ENCODE measurements at regions not wholly inside any gene's neighbourhood (a gene's known extent, or its start where the extent isn't known, plus 50 kb on each side); places are given as distances from the start of the nearest gene placed in this dataset.

GRCh38 chr21:28339403-28339802, 653.3 kb downstream of the LTN1 start:
- H3K4me3 Mint-ChIP-seq = no peak overlapping the region
- ChIA-PET CTCF (interaction anchor here (0.5 to 3.5 kb wide), 3 partner anchors 406 to 914 kb away, joined by 3 to 26 read pairs (median 4); no protein-coding TSS in a partner anchor), POLR2A (no interaction called here)
- DNase-seq (ENCODE audit: low spot score) (no peak), ATAC-seq (no peak)
- H3K27ac Mint-ChIP-seq = no peak overlapping the region
- no peaks in the 10 kb centered on the region for H3K27me3 Mint-ChIP-seq (ENCODE audit: low read depth)
- peaks cover 5% of the 10 kb centered on the region for H3K9me3 Mint-ChIP-seq
- H3K36me3 Mint-ChIP-seq = no peaks in the 10 kb centered on the region
- peaks cover 3% of the 10 kb centered on the region; the same call in 1 of the 2 replicates for H3K4me1 Mint-ChIP-seq
- TF ChIP-seq RORB (CRISPR knock-in tag; IDR thresholded peaks at IDR 0.05) (no peak), TP53 (CRISPR knock-in tag; IDR thresholded peaks at IDR 0.05) (no peak), CREB1 (CRISPR knock-in tag; IDR thresholded peaks at IDR 0.05) (no peak)

DNA sequence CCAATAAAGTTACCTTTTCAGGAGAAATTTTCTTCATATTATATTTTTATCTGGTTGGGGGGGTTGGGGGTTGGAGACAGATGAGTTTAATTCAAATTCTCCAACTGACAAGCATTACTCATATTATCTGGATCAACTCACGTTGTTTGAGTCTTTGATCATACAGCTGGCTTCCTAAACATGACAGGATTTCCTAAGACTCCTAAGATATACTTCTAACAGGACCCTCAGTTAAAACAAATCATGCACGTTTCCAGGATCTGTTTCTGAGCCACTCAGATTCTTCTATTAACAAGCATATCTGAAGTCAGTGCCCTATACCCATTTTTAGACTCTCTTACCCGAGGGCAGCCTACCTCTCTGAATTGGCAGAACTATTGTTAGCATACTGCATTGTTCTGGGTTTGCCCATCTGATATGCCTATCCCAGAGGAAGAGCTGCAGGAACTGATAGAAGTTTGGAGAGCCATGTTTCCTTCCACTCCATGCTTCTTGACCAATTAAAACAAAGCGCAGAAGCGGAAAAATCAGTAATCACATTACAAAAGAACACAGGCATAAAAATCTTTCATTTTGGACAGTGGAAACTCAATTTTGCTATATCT, 653.9 kb downstream of the LTN1 start:
- no peak overlapping the region for H3K27ac Mint-ChIP-seq
- DNase-seq (ENCODE audit: low spot score) (no peak), ATAC-seq (no peak)
- H3K9me3 Mint-ChIP-seq = peaks cover 5% of the 10 kb centered on the region
- no peaks in the 10 kb centered on the region for H3K27me3 Mint-ChIP-seq (ENCODE audit: low read depth)
- no peak overlapping the region for H3K4me3 Mint-ChIP-seq
- CTCF ChIA-PET = interaction anchor here (0.7 to 3.5 kb wide), 3 partner anchors 146 to 1488 kb away, joined by 3 to 26 read pairs (median 6); no protein-coding TSS in a partner anchor
- POLR2A ChIA-PET = no interaction called here
- TF ChIP-seq AFF4 (CRISPR knock-in tag; IDR thresholded peaks at IDR 0.05; ENCODE audit: borderline replicate concordance) = no peak
- TF ChIP-seq, protein P1, sequence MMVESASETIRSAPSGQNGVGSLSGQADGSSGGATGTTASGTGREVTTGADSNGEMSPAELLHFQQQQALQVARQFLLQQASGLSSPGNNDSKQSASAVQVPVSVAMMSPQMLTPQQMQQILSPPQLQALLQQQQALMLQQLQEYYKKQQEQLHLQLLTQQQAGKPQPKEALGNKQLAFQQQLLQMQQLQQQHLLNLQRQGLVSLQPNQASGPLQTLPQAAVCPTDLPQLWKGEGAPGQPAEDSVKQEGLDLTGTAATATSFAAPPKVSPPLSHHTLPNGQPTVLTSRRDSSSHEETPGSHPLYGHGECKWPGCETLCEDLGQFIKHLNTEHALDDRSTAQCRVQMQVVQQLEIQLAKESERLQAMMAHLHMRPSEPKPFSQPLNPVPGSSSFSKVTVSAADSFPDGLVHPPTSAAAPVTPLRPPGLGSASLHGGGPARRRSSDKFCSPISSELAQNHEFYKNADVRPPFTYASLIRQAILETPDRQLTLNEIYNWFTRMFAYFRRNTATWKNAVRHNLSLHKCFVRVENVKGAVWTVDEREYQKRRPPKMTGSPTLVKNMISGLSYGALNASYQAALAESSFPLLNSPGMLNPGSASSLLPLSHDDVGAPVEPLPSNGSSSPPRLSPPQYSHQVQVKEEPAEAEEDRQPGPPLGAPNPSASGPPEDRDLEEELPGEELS (CRISPR knock-in tag; IDR thresholded peaks at IDR 0.05) = no peak
- TF ChIP-seq ZNF532 (CRISPR knock-in tag; IDR thresholded peaks at IDR 0.05; ENCODE audit: borderline replicate concordance) = no peak
- no peak for TF ChIP-seq ATF6 (CRISPR knock-in tag; IDR thresholded peaks at IDR 0.05)
- no peak for TF ChIP-seq ATF2 (CRISPR knock-in tag; IDR thresholded peaks at IDR 0.05; ENCODE audit: borderline replicate concordance, low read depth)
- no peaks in the 10 kb centered on the region for H3K36me3 Mint-ChIP-seq
- peaks cover 3% of the 10 kb centered on the region; the same call in 1 of the 2 replicates for H3K4me1 Mint-ChIP-seq
